Activated CD8-positive, alpha-beta T cell treated with anti-CD3 and anti-CD28 coated beads for 36 hours (primary cell): ENCODE measurements at regions not wholly inside any gene's neighbourhood (a gene's known extent, or its start where the extent isn't known, plus 50 kb on each side); places are given as distances from the start of the nearest gene placed in this dataset.

Source experiments
- ATAC-seq: fragments of 200-7000 bp; cut with Tn5 transposase; one replicate; pipeline ENCODE4 v1.10.0; 2021; ENCODE audit warnings: mild to moderate bottlenecking, moderate library complexity
- CTCF ChIA-PET: fragments of 350-600 bp; sonication (Branson Sonifier 250); formaldehyde crosslinking; loops from one replicate; lab custom pipeline; 2021; ENCODE audit warnings: antibody characterized with exemption; lab: Charles Lee
- POLR2A ChIA-PET: fragments of 350-600 bp; sonication (Branson Sonifier 250); formaldehyde crosslinking; loops from one replicate; lab custom pipeline; 2021; ENCODE audit warnings: antibody characterized with exemption; lab: Charles Lee
- DNase-seq: peaks from one replicate; pipeline ENCODE4 v3.0.0-alpha.2; 2020
- H3K27ac Mint-ChIP-seq: one replicate; pipeline ENCODE4 v1.8.0; 2021; ENCODE audit warnings: mild to moderate bottlenecking, mixed read lengths
- H3K27me3 Mint-ChIP-seq: one replicate; pipeline ENCODE4 v1.8.0; 2021; ENCODE audit warnings: mixed read lengths
- H3K36me3 Mint-ChIP-seq: one replicate; pipeline ENCODE4 v1.8.0; 2021; ENCODE audit warnings: low read depth, mixed read lengths
- H3K4me1 Mint-ChIP-seq: one replicate; pipeline ENCODE4 v1.8.0; 2021; ENCODE audit warnings: low read depth, mixed read lengths
- H3K4me3 Mint-ChIP-seq: one replicate; pipeline ENCODE4 v1.8.0; 2021; ENCODE audit warnings: mild to moderate bottlenecking, moderate library complexity, mixed read lengths
- H3K9me3 Mint-ChIP-seq: one replicate; pipeline ENCODE4 v1.8.0; 2021; ENCODE audit warnings: mixed read lengths
- CTCF ChIP-seq: fragments of 200-600 bp; IDR thresholded peaks from one replicate; pipeline ENCODE4 v1.8.0; 2022; ENCODE audit warnings: antibody characterized with exemption, mild to moderate bottlenecking
- intact Hi-C: fragments of 100-400 bp; cut with micrococcal nuclease; formaldehyde crosslinking; loops from one replicate; pipeline ENCODE4 v1.10.0; 2022

GRCh38 chr1:111565968-111566367 lies 53.6 kb upstream of the RAP1A start:
- Mint-ChIP-seq H3K4me1 (peaks cover 8% of the 10 kb centered on the region), H3K27me3 (no peaks in the 10 kb centered on the region), H3K4me3 (no peak overlapping the region), H3K9me3 (no peaks in the 10 kb centered on the region), H3K27ac (no peak overlapping the region), H3K36me3 (no peaks in the 10 kb centered on the region)
- no peak for TF ChIP-seq CTCF
- POLR2A ChIA-PET = no interaction called here
- no peak for DNase-seq
- intact Hi-C loops = no loop called here
- ATAC-seq = no peak
- CTCF ChIA-PET = interaction anchor here (1.1 kb wide), 1 partner anchor 13 kb away, joined by 4 read pairs; no protein-coding TSS in a partner anchor

DNA sequence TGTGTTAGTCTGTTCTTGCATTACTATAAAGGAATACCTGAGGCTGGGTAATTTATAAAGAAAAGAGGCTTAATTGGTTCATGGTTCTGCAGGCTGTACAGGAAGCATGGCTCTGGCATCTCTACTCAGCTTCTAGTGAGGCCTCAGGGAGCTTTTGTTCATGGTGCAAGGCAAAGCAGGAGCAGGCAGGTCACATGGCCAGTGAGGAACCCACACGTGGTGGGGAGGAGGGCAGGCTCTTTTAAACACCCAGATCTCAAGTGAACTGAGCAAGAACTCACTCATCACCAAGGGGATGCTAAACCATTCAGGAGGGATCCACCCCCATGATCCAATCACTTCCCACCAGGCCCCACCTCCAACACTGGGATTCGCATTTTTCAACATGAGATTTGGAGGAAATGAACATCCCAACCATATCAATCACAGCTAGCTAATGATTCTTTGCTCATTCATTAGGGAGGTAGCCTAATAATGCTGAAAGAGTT lies 51.4 kb upstream of the RAP1A start:
- ChIA-PET CTCF (no interaction called here), POLR2A (interaction anchor here (0.9 kb wide), 1 partner anchor 24 kb away, joined by 4 read pairs; no protein-coding TSS in a partner anchor)

More for the DNA sequence above, 51.4 kb upstream of the RAP1A start:
- ATAC-seq (no peak), DNase-seq (no peak)
- Mint-ChIP-seq H3K4me3 (no peak overlapping the region), H3K9me3 (no peaks in the 10 kb centered on the region), H3K4me1 (peaks cover 14% of the 10 kb centered on the region), H3K36me3 (no peaks in the 10 kb centered on the region), H3K27ac (no peak overlapping the region), H3K27me3 (no peaks in the 10 kb centered on the region)
- intact Hi-C loops = no loop called here
- TF ChIP-seq CTCF = no peak
